ENCODE measurements at regions not wholly inside any gene's neighbourhood (a gene's known extent, or its start where the extent isn't known, plus 50 kb on each side); places are given as distances from the start of the nearest gene placed in this dataset.

- ATAC-seq (ENCODE audit: low FRiP score), result no peak
- 84 to 85% methylated on average over 7 of the region's 7 CpGs for WGBS, 2 donors
- intact Hi-C loops (cut with DNase I), result no loop called here
Measured at GRCh38 chr13:31903111-31903815, 128.3 kb upstream of the FRY start.

DNA sequence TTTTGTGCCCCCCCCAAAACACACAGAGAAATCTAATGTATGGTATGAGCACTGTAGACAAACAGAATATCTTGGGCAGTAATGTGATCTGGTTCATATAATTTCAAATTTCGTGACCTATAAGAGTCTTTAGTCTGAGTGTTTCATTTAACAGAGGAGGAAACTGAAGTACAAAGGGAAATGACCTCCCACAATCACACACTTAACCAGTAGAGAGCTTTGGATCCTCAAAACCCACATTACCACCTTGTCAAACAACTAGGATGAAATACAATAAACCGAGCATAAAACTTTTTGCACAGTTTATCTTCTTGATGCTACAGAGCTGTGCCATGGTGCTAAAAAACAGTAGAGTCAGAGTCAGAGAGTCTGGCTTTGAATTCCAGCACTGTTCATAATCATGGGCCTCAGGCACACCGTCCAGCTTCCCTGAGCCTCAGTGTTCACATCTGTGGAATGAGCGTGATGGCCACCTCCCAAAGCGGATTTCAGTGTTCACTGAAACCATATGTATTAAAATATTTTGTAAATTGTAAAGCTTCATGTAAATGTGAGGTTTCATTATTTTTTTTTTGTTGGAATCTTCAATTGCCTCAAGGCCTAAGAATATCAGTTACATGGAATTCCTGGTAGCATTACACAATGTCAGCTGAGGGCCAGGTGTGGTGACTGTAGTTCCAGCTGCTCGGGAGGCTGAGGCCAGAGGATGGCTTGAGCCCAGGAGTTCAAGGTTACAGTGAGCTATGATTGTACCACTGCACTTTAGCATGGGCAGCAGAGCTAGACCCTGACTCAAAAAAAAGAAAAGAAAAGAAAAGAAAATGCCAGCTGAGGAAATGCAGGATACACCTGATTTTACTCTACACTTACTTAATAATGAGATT is 126.4 kb upstream of the FRY start:
- 77 to 81% methylated on average over 6 of the region's 6 CpGs for WGBS, 2 donors
- Histone ChIP-seq H3K36me3 (ENCODE audit: control insufficient read depth in 1 of 2, insufficient read depth in 2 of 2, low read length in 1 of 2) (no peaks in the 10 kb centered on the region), H3K27me3 (ENCODE audit: control insufficient read depth in 1 of 2, insufficient read depth in 2 of 2, low read length in 1 of 2) (no peaks in the 10 kb centered on the region), H3K9me3 (ENCODE audit: control insufficient read depth, low read length) (no peaks in the 10 kb centered on the region), H3K4me1 (ENCODE audit: control insufficient read depth in 1 of 2, insufficient read depth in 2 of 2, low read length in 2 of 2) (no peaks in the 10 kb centered on the region), H3K27ac (ENCODE audit: low read depth in 1 of 2, low read length in 2 of 2) (no peak overlapping the region), H3K4me3 (ENCODE audit: low read length in 2 of 2) (no peak overlapping the region)
- ATAC-seq (ENCODE audit: low FRiP score) (no peak), DNase-seq (no peak)
- intact Hi-C loops (cut with DNase I), result no loop called here

More at GRCh38 chr13:31903111-31903815, 128.3 kb upstream of the FRY start:
- no peaks in the 10 kb centered on the region for H3K27me3 ChIP-seq (ENCODE audit: control insufficient read depth in 1 of 2, insufficient read depth in 2 of 2, low read length in 1 of 2)
- no peak for DNase-seq
- peaks cover 0 to 2% of the 10 kb centered on the region in 2 donors for H3K4me1 ChIP-seq (ENCODE audit: control insufficient read depth in 1 of 2, insufficient read depth in 2 of 2, low read length in 2 of 2)
- no peaks in the 10 kb centered on the region for H3K36me3 ChIP-seq (ENCODE audit: control insufficient read depth in 1 of 2, insufficient read depth in 2 of 2, low read length in 1 of 2)
- H3K27ac ChIP-seq (ENCODE audit: low read depth in 1 of 2, low read length in 2 of 2), result no peak overlapping the region
- no peak overlapping the region for H3K4me3 ChIP-seq (ENCODE audit: low read length in 2 of 2)
- H3K9me3 ChIP-seq (ENCODE audit: control insufficient read depth, low read length), result no peaks in the 10 kb centered on the region

GRCh38 chr13:31905961-31906360 is 125.6 kb upstream of the FRY start:
- DNase-seq (no peak), ATAC-seq (ENCODE audit: low FRiP score) (no peak)
- no peaks in the 10 kb centered on the region for H3K36me3 ChIP-seq (ENCODE audit: control insufficient read depth in 1 of 2, insufficient read depth in 2 of 2, low read length in 1 of 2)
- H3K4me3 ChIP-seq (ENCODE audit: low read length in 2 of 2), result no peak overlapping the region
- H3K4me1 ChIP-seq (ENCODE audit: control insufficient read depth in 1 of 2, insufficient read depth in 2 of 2, low read length in 2 of 2), result no peaks in the 10 kb centered on the region
- no peaks in the 10 kb centered on the region for H3K9me3 ChIP-seq (ENCODE audit: control insufficient read depth, low read length)
- intact Hi-C loops (cut with DNase I), result no loop called here
- 16 to 20% methylated on average over 11 of the region's 11 CpGs for WGBS, 2 donors
- no peak overlapping the region for H3K27ac ChIP-seq (ENCODE audit: low read depth in 1 of 2, low read length in 2 of 2)
- no peaks in the 10 kb centered on the region for H3K27me3 ChIP-seq (ENCODE audit: control insufficient read depth in 1 of 2, insufficient read depth in 2 of 2, low read length in 1 of 2)

- Histone ChIP-seq H3K4me1 (ENCODE audit: control insufficient read depth in 1 of 2, insufficient read depth in 2 of 2, low read length in 2 of 2) (no peaks in the 10 kb centered on the region), H3K4me3 (ENCODE audit: low read length in 2 of 2) (no peak overlapping the region), H3K27ac (ENCODE audit: low read depth in 1 of 2, low read length in 2 of 2) (no peak overlapping the region), H3K36me3 (ENCODE audit: control insufficient read depth in 1 of 2, insufficient read depth in 2 of 2, low read length in 1 of 2) (no peaks in the 10 kb centered on the region), H3K9me3 (ENCODE audit: control insufficient read depth, low read length) (no peaks in the 10 kb centered on the region), H3K27me3 (ENCODE audit: control insufficient read depth in 1 of 2, insufficient read depth in 2 of 2, low read length in 1 of 2) (no peaks in the 10 kb centered on the region)
- no peak for DNase-seq
- 77 to 80% methylated on average over 4 of the region's 4 CpGs for WGBS, 2 donors
- intact Hi-C loops (cut with DNase I), result no loop called here
- ATAC-seq (ENCODE audit: low FRiP score), result no peak
Measured at GRCh38 chr13:31908696-31909411, 122.7 kb upstream of the FRY start.

- Histone ChIP-seq H3K36me3 (ENCODE audit: control insufficient read depth in 1 of 2, insufficient read depth in 2 of 2, low read length in 1 of 2) (no peaks in the 10 kb centered on the region), H3K4me3 (ENCODE audit: low read length in 2 of 2) (no peak overlapping the region), H3K27me3 (ENCODE audit: control insufficient read depth in 1 of 2, insufficient read depth in 2 of 2, low read length in 1 of 2) (no peaks in the 10 kb centered on the region), H3K4me1 (ENCODE audit: control insufficient read depth in 1 of 2, insufficient read depth in 2 of 2, low read length in 2 of 2) (no peaks in the 10 kb centered on the region), H3K9me3 (ENCODE audit: control insufficient read depth, low read length) (no peaks in the 10 kb centered on the region), H3K27ac (ENCODE audit: low read depth in 1 of 2, low read length in 2 of 2) (no peak overlapping the region)
- peak; percentile 58 for ATAC-seq (ENCODE audit: low FRiP score)
- intact Hi-C loops (cut with DNase I), result loop anchor here (2.0 to 5.0 kb wide), 3 partner anchors 107 to 402 kb away; no protein-coding TSS in a partner anchor
- DNase-seq, result no peak
- WGBS, 2 donors, result 15 to 16% methylated on average over 6 of the region's 6 CpGs
Measured at GRCh38 chr13:31909864-31910551, 121.6 kb upstream of the FRY start.

DNA sequence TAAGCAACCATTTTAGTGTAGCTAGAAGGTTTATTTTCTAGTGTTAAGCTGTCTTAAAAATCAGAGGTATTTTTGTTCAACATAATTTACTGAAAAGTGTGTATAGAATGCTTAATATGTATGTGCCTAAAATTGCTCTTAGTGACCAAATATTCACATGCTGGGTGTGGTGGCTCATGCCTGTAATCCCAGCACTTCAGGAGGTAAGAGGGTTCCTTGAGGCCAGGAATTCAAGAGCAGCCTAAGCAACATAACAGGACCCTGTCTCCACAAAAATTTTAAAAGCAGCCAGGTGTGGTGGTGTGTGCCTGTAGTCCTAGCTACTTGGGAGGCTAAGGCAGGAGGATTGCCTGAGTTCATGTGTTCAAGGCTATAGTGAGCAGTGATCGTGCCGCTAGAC is 120.9 kb upstream of the FRY start:
- 95 to 100% methylated on average over 2 of the region's 2 CpGs for WGBS, 2 donors
- ATAC-seq (ENCODE audit: low FRiP score) (no peak), DNase-seq (no peak)
- Histone ChIP-seq H3K9me3 (ENCODE audit: control insufficient read depth, low read length) (no peaks in the 10 kb centered on the region), H3K27me3 (ENCODE audit: control insufficient read depth in 1 of 2, insufficient read depth in 2 of 2, low read length in 1 of 2) (no peaks in the 10 kb centered on the region), H3K27ac (ENCODE audit: low read depth in 1 of 2, low read length in 2 of 2) (no peak overlapping the region), H3K36me3 (ENCODE audit: control insufficient read depth in 1 of 2, insufficient read depth in 2 of 2, low read length in 1 of 2) (no peaks in the 10 kb centered on the region), H3K4me3 (ENCODE audit: low read length in 2 of 2) (no peak overlapping the region), H3K4me1 (ENCODE audit: control insufficient read depth in 1 of 2, insufficient read depth in 2 of 2, low read length in 2 of 2) (no peaks in the 10 kb centered on the region)
- intact Hi-C loops (cut with DNase I), result loop anchor here (2.0 to 5.0 kb wide), 3 partner anchors 107 to 402 kb away; no protein-coding TSS in a partner anchor

GRCh38 chr13:31912647-31913401 is 118.8 kb upstream of the FRY start:
- no peaks in the 10 kb centered on the region for H3K36me3 ChIP-seq (ENCODE audit: control insufficient read depth in 1 of 2, insufficient read depth in 2 of 2, low read length in 1 of 2)
- no peak overlapping the region for H3K27ac ChIP-seq (ENCODE audit: low read depth in 1 of 2, low read length in 2 of 2)
- H3K4me1 ChIP-seq (ENCODE audit: control insufficient read depth in 1 of 2, insufficient read depth in 2 of 2, low read length in 2 of 2), result no peaks in the 10 kb centered on the region
- ATAC-seq (ENCODE audit: low FRiP score), result no peak
- H3K9me3 ChIP-seq (ENCODE audit: control insufficient read depth, low read length), result no peaks in the 10 kb centered on the region
- H3K4me3 ChIP-seq (ENCODE audit: low read length in 2 of 2), result no peak overlapping the region
- DNase-seq, result no peak
- intact Hi-C loops (cut with DNase I), result loop anchor here (5.0 kb wide), 2 partner anchors 104 to 399 kb away; no protein-coding TSS in a partner anchor
- 88 to 94% methylated on average over 2 of the region's 2 CpGs for WGBS, 2 donors
- H3K27me3 ChIP-seq (ENCODE audit: control insufficient read depth in 1 of 2, insufficient read depth in 2 of 2, low read length in 1 of 2), result no peaks in the 10 kb centered on the region

Measured in aorta (tissue), 5 donors.